Suprapubic skin (tissue), 4 donors: ENCODE measurements at regions not wholly inside any gene's neighbourhood (a gene's known extent, or its start where the extent isn't known, plus 50 kb on each side); places are given as distances from the start of the nearest gene placed in this dataset.

Source experiments
- DNase-seq, 2 donors: peaks; one replicate each; pipeline ENCODE4 v3.0.0-alpha.2; 2019; ENCODE audit warnings: low spot score in 2 of 2
- H3K27ac ChIP-seq: fragments of 200-600 bp; sonication (generic); one replicate; pipeline ENCODE4 v1.5.1; 2019
- H3K27me3 ChIP-seq: fragments of 200-600 bp; sonication (generic); one replicate; pipeline ENCODE4 v1.5.1; 2019
- H3K36me3 ChIP-seq: fragments of 200-600 bp; sonication (generic); one replicate; pipeline ENCODE4 v1.5.1; 2019
- H3K4me1 ChIP-seq: fragments of 200-600 bp; sonication (generic); one replicate; pipeline ENCODE4 v1.5.1; 2019
- H3K4me3 ChIP-seq: fragments of 200-600 bp; sonication (generic); one replicate; pipeline ENCODE4 v1.5.1; 2019; ENCODE audit warnings: mild to moderate bottlenecking
- H3K9me3 ChIP-seq: fragments of 200-600 bp; sonication (generic); one replicate; pipeline ENCODE4 v1.5.1; 2019
- CTCF ChIP-seq, 2 donors: fragments of 200-600 bp in 1 of 2; fragments of 450-650 bp in 1 of 2; sonication (generic) in 1 of 2; IDR thresholded peaks; one replicate each; pipeline ENCODE4 v1.5.1; 2016 to 2019; ENCODE audit warnings: antibody characterized with exemption in 2 of 2, mild to moderate bottlenecking in 1 of 2, moderate library complexity in 1 of 2
- EP300 ChIP-seq: sonication (generic); formaldehyde crosslinking; IDR thresholded peaks from one replicate; pipeline ENCODE4 v1.6.1; 2017; ENCODE audit warnings: antibody characterized with exemption
- POLR2A ChIP-seq, 2 donors: fragments of 450-650 bp; IDR thresholded peaks; one replicate each; pipeline ENCODE4 v1.6.1; 2017; ENCODE audit warnings: antibody characterized with exemption in 2 of 2, mild to moderate bottlenecking in 2 of 2, moderate library complexity in 2 of 2
- POLR2AphosphoS5 ChIP-seq, 3 donors: sonication (generic); formaldehyde crosslinking; IDR thresholded peaks; one replicate each; pipeline ENCODE4 v1.6.1; 2017; ENCODE audit warnings: antibody characterized with exemption in 3 of 3
- WGBS: methylation state at CpG from one replicate; pipeline ENCODE4 v1.1.5; 2018; 5-methylcytosine and 5-hydroxymethylcytosine counted together

- H3K36me3 ChIP-seq, result no peaks in the 10 kb centered on the region
- H3K27ac ChIP-seq, result no peak overlapping the region
- peaks cover 3% of the 10 kb centered on the region for H3K9me3 ChIP-seq
- H3K4me3 ChIP-seq, result no peak overlapping the region
- no peaks in the 10 kb centered on the region for H3K4me1 ChIP-seq
- no peak for DNase-seq
- TF ChIP-seq POLR2A (IDR thresholded peaks at IDR 0.05) (no peak), EP300 (no peak), CTCF (IDR thresholded peaks at IDR 0.05) (no peak), POLR2AphosphoS5 (IDR thresholded peaks at IDR 0.05) (no peak)
- 96% methylated on average over 5 of the region's 5 CpGs for WGBS
- peaks cover 9% of the 10 kb centered on the region for H3K27me3 ChIP-seq
Observed at GRCh38 chr2:172279214-172279613, 148.2 kb upstream of the ITGA6 start.

DNA sequence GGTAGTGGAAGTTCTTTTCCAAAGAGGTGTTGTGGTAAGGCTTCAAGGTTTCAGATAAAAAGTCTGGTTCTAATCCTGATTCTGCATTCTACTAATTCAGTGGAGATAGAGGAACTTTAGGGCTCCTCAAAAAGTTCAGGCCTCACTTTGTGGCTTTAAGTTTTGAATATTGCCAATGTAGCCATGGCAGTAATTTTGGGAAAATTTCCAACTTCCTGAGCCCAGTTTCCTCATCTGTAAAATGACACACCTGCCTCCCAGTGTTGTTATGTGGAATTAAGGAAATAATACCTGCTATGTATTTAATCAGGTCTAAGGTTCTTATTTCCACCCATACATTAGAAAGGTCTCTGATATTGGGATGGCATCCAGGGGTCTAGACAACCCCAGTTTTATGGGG, 147.6 kb upstream of the ITGA6 start:
- Histone ChIP-seq H3K4me1 (peaks cover under 1% of the 10 kb centered on the region), H3K27me3 (peaks cover 9% of the 10 kb centered on the region), H3K4me3 (no peak overlapping the region), H3K9me3 (peaks cover 3% of the 10 kb centered on the region), H3K27ac (no peak overlapping the region), H3K36me3 (no peaks in the 10 kb centered on the region)
- no peak for TF ChIP-seq POLR2A (IDR thresholded peaks at IDR 0.05)
- TF ChIP-seq POLR2AphosphoS5 (IDR thresholded peaks at IDR 0.05), result no peak
- no peak for TF ChIP-seq CTCF (IDR thresholded peaks at IDR 0.05)
- TF ChIP-seq EP300, result no peak
- no peak for DNase-seq

DNA sequence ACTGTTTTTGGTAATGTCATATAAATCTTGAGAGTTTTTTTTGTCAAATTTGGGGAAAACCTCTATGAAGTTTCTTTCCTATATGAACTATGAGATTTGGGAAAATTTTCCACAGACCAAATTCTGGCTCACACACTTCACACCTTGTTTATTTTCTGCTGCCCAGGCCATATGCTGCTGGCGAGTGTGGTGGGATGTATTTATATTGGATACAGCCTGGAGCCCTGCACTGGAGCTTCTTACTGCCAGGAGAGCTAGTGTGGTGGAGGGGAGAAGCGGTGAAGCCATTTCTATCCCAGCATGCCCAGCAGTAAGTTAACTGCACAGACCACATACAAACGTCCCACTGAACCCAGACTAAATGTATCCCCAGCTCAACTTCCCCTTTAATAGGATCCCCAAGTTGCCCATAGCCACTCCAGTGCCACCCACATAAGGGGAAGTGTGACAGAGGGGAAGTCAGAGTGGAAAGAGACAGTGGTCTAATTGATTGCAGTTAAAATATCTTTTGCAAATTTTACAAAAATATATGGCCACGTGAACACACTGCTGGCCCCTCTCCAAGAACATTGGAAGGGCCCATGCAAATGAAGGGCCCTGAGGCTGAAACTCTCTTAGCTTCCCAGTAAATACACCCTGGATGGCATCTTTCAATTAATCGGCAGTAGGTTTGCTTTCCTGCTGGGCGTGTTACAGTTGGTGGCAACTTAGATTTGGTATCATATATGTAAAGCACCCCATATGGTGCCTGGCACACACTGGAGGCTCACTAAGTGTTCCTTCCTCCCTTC, 146.6 kb upstream of the ITGA6 start:
- TF ChIP-seq POLR2A (IDR thresholded peaks at IDR 0.05) (no peak), CTCF (IDR thresholded peaks at IDR 0.05) (no peak)
- H3K9me3 ChIP-seq, result peaks cover 3% of the 10 kb centered on the region
- H3K36me3 ChIP-seq, result no peaks in the 10 kb centered on the region
- WGBS, result 54% methylated on average over 6 of the region's 6 CpGs
- peaks cover 6% of the 10 kb centered on the region for H3K27me3 ChIP-seq
- no peak overlapping the region for H3K4me3 ChIP-seq
- H3K27ac ChIP-seq, result no peak overlapping the region
- peaks cover 10% of the 10 kb centered on the region for H3K4me1 ChIP-seq
- no peak for DNase-seq

DNA sequence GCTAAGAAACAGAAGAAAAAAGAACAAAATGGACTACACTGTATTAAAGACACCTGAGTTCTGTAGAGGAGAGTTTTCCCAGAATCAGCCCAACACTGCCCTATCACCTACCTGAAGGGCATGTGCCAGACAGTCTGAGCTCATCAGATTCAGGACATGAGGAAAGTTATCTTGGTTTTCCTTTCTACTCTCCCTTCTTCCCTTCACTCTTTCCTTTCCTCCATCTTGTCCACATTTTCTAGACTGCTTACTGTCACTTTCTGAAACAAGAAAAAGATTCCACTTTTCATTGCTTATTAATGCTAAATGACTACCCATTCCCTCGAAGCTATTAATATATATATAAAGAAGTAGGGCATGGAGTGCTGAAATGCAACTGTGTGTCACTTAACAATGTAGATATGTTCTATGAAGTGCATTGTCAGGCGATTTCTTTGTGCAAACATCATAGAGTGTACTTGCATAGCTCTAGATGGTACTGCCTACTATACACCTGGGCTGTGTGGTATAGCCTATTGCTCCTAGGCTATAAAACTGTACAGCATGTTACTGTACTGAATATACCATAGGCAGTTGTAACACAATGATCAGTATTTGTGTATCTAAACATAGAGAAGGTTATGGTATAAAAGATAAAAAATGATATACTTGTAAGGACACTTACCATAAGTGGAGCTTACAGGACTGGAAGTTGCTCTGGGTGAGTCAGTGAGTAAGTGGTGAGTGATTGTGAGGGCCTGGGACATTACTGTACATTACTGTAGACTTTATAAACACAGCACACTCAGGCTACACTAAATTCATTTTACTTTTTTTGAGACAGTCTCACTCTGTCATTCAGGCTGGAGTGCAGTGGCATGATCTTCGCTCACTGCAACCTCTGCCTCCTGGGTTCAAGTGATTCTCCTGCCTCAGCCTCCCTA, 145.5 kb upstream of the ITGA6 start:
- DNase-seq, result no peak
- WGBS, result 95% methylated on average over 3 of the region's 3 CpGs
- H3K4me3 ChIP-seq, result no peak overlapping the region
- no peaks in the 10 kb centered on the region for H3K27me3 ChIP-seq
- TF ChIP-seq EP300 (no peak), POLR2AphosphoS5 (IDR thresholded peaks at IDR 0.05) (no peak), POLR2A (IDR thresholded peaks at IDR 0.05) (no peak), CTCF (IDR thresholded peaks at IDR 0.05) (no peak)
- H3K27ac ChIP-seq, result no peak overlapping the region
- H3K4me1 ChIP-seq, result peaks cover 12% of the 10 kb centered on the region
- H3K9me3 ChIP-seq, result peaks cover 3% of the 10 kb centered on the region
- no peaks in the 10 kb centered on the region for H3K36me3 ChIP-seq

DNA sequence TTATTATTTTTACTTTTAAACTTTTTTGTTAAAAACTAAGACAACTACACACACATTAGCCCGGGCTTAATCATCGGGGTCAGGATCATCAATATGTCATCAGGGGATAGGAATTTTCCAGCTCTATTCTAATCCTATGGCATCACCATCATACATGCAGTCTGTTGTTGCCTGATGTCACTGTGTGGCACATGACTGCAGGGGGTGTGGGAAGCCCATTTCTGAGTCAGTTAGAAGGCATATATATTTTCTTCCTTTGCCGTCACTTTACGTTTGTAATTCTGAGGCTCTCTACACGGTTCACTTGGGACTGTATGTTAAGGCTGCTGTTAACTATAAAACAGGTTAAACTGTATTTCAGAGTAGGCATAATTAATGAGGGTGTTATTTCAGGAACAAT, 144.4 kb upstream of the ITGA6 start:
- WGBS, result 82% methylated on average over 5 of the region's 5 CpGs
- Histone ChIP-seq H3K27ac (no peak overlapping the region), H3K27me3 (no peaks in the 10 kb centered on the region), H3K4me3 (no peak overlapping the region), H3K4me1 (peaks cover 12% of the 10 kb centered on the region), H3K36me3 (no peaks in the 10 kb centered on the region), H3K9me3 (no peaks in the 10 kb centered on the region)
- TF ChIP-seq POLR2AphosphoS5 (IDR thresholded peaks at IDR 0.05), result no peak
- no peak for TF ChIP-seq CTCF (IDR thresholded peaks at IDR 0.05)
- no peak for TF ChIP-seq EP300
- no peak for TF ChIP-seq POLR2A (IDR thresholded peaks at IDR 0.05)
- no peak for DNase-seq
